ENCODE measurements at regions not wholly inside any gene's neighbourhood (a gene's known extent, or its start where the extent isn't known, plus 50 kb on each side); places are given as distances from the start of the nearest gene placed in this dataset.

GRCh38 chr2:19519045-19519444 is 160.6 kb upstream of the OSR1 start:
- no peaks in the 10 kb centered on the region for H3K27me3 Mint-ChIP-seq (ENCODE audit: low read depth, poor library complexity)
- DNase-seq: no peak
- TF ChIP-seq CTCF (IDR thresholded peaks at IDR 0.05): no peak
- H3K4me3 Mint-ChIP-seq: no peak overlapping the region
- H3K4me1 Mint-ChIP-seq: peaks cover 14% of the 10 kb centered on the region
- no peak overlapping the region for H3K27ac Mint-ChIP-seq
- no peaks in the 10 kb centered on the region for H3K36me3 Mint-ChIP-seq (ENCODE audit: low read depth)
- H3K9me3 Mint-ChIP-seq: peaks cover 16% of the 10 kb centered on the region

GRCh38 chr2:19507137-19507536 is 148.7 kb upstream of the OSR1 start:
- H3K36me3 Mint-ChIP-seq (ENCODE audit: low read depth): peaks cover 19% of the 10 kb centered on the region
- H3K27ac Mint-ChIP-seq: no peak overlapping the region
- no peak for DNase-seq
- peaks cover 4% of the 10 kb centered on the region for H3K27me3 Mint-ChIP-seq (ENCODE audit: low read depth, poor library complexity)
- peaks cover 30% of the 10 kb centered on the region for H3K4me1 Mint-ChIP-seq
- peaks cover 18% of the 10 kb centered on the region for H3K9me3 Mint-ChIP-seq
- no peak overlapping the region for H3K4me3 Mint-ChIP-seq
- no peak for TF ChIP-seq CTCF (IDR thresholded peaks at IDR 0.05)

- Mint-ChIP-seq H3K4me1 (peaks cover 30% of the 10 kb centered on the region), H3K27me3 (ENCODE audit: low read depth, poor library complexity) (peaks cover 4% of the 10 kb centered on the region), H3K9me3 (peaks cover 23% of the 10 kb centered on the region), H3K27ac (peak overlapping the region; percentile 23), H3K36me3 (ENCODE audit: low read depth) (peaks cover 24% of the 10 kb centered on the region), H3K4me3 (no peak overlapping the region)
- no peak for DNase-seq
- no peak for TF ChIP-seq CTCF (IDR thresholded peaks at IDR 0.05)
Observed at GRCh38 chr2:19505199-19506136, 147.0 kb upstream of the OSR1 start.

GRCh38 chr2:19504400-19505198 is 146.2 kb upstream of the OSR1 start:
- TF ChIP-seq CTCF (IDR thresholded peaks at IDR 0.05): no peak
- DNase-seq: peak; percentile 20
- Mint-ChIP-seq H3K27me3 (ENCODE audit: low read depth, poor library complexity) (peaks cover 4% of the 10 kb centered on the region), H3K27ac (peak overlapping the region; percentile 92), H3K4me1 (peaks cover 31% of the 10 kb centered on the region), H3K4me3 (no peak overlapping the region), H3K9me3 (peaks cover 23% of the 10 kb centered on the region), H3K36me3 (ENCODE audit: low read depth) (peaks cover 24% of the 10 kb centered on the region)

GRCh38 chr2:19503915-19504314 is 145.5 kb upstream of the OSR1 start:
- no peak overlapping the region for H3K4me3 Mint-ChIP-seq

More at GRCh38 chr2:19503915-19504314, 145.5 kb upstream of the OSR1 start:
- DNase-seq: no peak
- Mint-ChIP-seq H3K4me1 (peaks cover 38% of the 10 kb centered on the region), H3K27me3 (ENCODE audit: low read depth, poor library complexity) (peaks cover 4% of the 10 kb centered on the region), H3K27ac (peak overlapping the region; percentile 92), H3K36me3 (ENCODE audit: low read depth) (peaks cover 24% of the 10 kb centered on the region), H3K9me3 (peaks cover 23% of the 10 kb centered on the region)
- no peak for TF ChIP-seq CTCF (IDR thresholded peaks at IDR 0.05)
